H1 (cell line): ENCODE measurements at regions not wholly inside any gene's neighbourhood (a gene's known extent, or its start where the extent isn't known, plus 50 kb on each side); places are given as distances from the start of the nearest gene placed in this dataset.

ENCODE experiments used
- CTCF ChIP-seq, 3 experiments: IDR thresholded peaks; 1 replicate in 2 of 3; 2 replicates in 1 of 3; pipeline versions ENCODE4 v1.5.1 to v1.6.1; 2011; ENCODE audit warnings: low read length in 3 of 3, mild to moderate bottlenecking in 3 of 3, inconsistent platforms in 2 of 3, low read depth in 1 of 3, moderate library complexity in 1 of 3; ENCODE audit not compliant: insufficient read depth in 1 of 3; ENCODE audit errors: control extremely low read depth in 1 of 3
- EZH2 ChIP-seq: fragments of 200-600 bp; sonication (generic); IDR thresholded peaks from 2 replicates; pipeline ENCODE4 v1.7.1; 2012; ENCODE audit warnings: low read depth, mild to moderate bottlenecking, moderate library complexity, low read length, inconsistent platforms; ENCODE audit not compliant: severe bottlenecking
- NRF1 ChIP-seq: IDR thresholded peaks from 2 replicates; pipeline ENCODE4 v1.6.1; 2011; ENCODE audit warnings: mild to moderate bottlenecking, low read depth, low read length, improper control_type of control experiment
- POLR2AphosphoS5 ChIP-seq: IDR thresholded peaks from 2 replicates; pipeline ENCODE4 v1.6.1; 2011; ENCODE audit warnings: low read depth, low read length
- SUZ12 ChIP-seq: fragments of 200-600 bp; sonication (generic); IDR thresholded peaks from 2 replicates; pipeline ENCODE4 v1.6.1; 2012; ENCODE audit warnings: mild to moderate bottlenecking, inconsistent platforms, low read length, moderate library complexity, mixed read lengths

GRCh38 chr1:199245946-199246345 lies 607.1 kb downstream of the PTPRC start:
- no peak for TF ChIP-seq EZH2
- TF ChIP-seq CTCF (IDR thresholded peaks at IDR 0.05; ENCODE audit: control extremely low read depth in 1 of 3, insufficient read depth in 1 of 3, low read depth in 1 of 3, low read length in 3 of 3), result no peak
- TF ChIP-seq POLR2AphosphoS5, result no peak
- no peak for TF ChIP-seq NRF1
- no peak for TF ChIP-seq SUZ12
